Natural killer cell (primary cell): ENCODE measurements at regions not wholly inside any gene's neighbourhood (a gene's known extent, or its start where the extent isn't known, plus 50 kb on each side); places are given as distances from the start of the nearest gene placed in this dataset.

Source experiments
- ATAC-seq, 3 donors: fragments of 150-1000 bp in 2 of 3; fragments of 200-7000 bp in 1 of 3; cut with Tn5 transposase; 1 replicate in 1 of 3; 2 replicates in 2 of 3; pipeline ENCODE4 v1.10.0; 2021; ENCODE audit warnings: mild to moderate bottlenecking in 2 of 3, moderate library complexity in 2 of 3
- DNase-seq, 2 donors: peaks; one replicate each; pipeline versions ENCODE4 v3.0.0 to v3.0.0-alpha.2; 2013 to 2021; ENCODE audit warnings: mixed read lengths in 1 of 2
- H3K27ac ChIP-seq: one replicate; pipeline ENCODE4 v1.5.1; 2013; ENCODE audit warnings: mild to moderate bottlenecking, low read length
- H3K27me3 ChIP-seq: one replicate; pipeline ENCODE4 v1.6.1; 2013; ENCODE audit warnings: low read length; ENCODE audit not compliant: control insufficient read depth, insufficient read depth
- H3K36me3 ChIP-seq: one replicate; pipeline ENCODE4 v1.6.1; 2013; ENCODE audit warnings: low read length; ENCODE audit not compliant: control insufficient read depth, insufficient read depth
- H3K4me1 ChIP-seq: one replicate; pipeline ENCODE4 v1.6.1; 2013; ENCODE audit warnings: low read length; ENCODE audit not compliant: control insufficient read depth, insufficient read depth
- H3K4me3 ChIP-seq: one replicate; pipeline ENCODE4 v1.5.1; 2013; ENCODE audit warnings: low read length
- H3K9me3 ChIP-seq: one replicate; pipeline ENCODE4 v1.6.1; 2013; ENCODE audit warnings: low read length; ENCODE audit not compliant: control insufficient read depth, insufficient read depth
- H3K27ac Mint-ChIP-seq, 2 donors: one replicate each; pipeline ENCODE4 v1.8.0; 2022; ENCODE audit warnings: mild to moderate bottlenecking in 2 of 2, mixed read lengths in 2 of 2, moderate library complexity in 1 of 2
- H3K27me3 Mint-ChIP-seq, 2 donors: one replicate each; pipeline ENCODE4 v1.8.0; 2022; ENCODE audit warnings: low read depth in 2 of 2, mixed read lengths in 2 of 2
- H3K36me3 Mint-ChIP-seq: one replicate; pipeline ENCODE4 v1.8.0; 2022; ENCODE audit warnings: mixed read lengths
- H3K4me1 Mint-ChIP-seq, 2 donors: one replicate each; pipeline ENCODE4 v1.8.0; 2022; ENCODE audit warnings: mixed read lengths in 2 of 2
- H3K4me3 Mint-ChIP-seq: one replicate; pipeline ENCODE4 v1.8.0; 2022; ENCODE audit warnings: mild to moderate bottlenecking, moderate library complexity, mixed read lengths
- H3K9me3 Mint-ChIP-seq, 2 donors: one replicate each; pipeline ENCODE4 v1.8.0; 2022; ENCODE audit warnings: mixed read lengths in 2 of 2
- CTCF ChIP-seq: fragments of 200-600 bp; IDR thresholded peaks from one replicate; pipeline ENCODE4 v1.8.0; 2022; ENCODE audit warnings: antibody characterized with exemption
- WGBS: methylation state at CpG from one replicate; pipeline ENCODE4 v1.1.7; 2013; ENCODE audit warnings: missing lambda C conversion rate; ENCODE audit not compliant: insufficient coverage; 5-methylcytosine and 5-hydroxymethylcytosine counted together
- intact Hi-C: fragments of 100-400 bp; cut with micrococcal nuclease; formaldehyde crosslinking; loops from one replicate; pipeline ENCODE4 v1.14.2; 2022

GRCh38 chr2:43092520-43093179 lies 133.8 kb downstream of the ZFP36L2 start:
- 79% methylated on average over 2 of the region's 2 CpGs for WGBS
- H3K27ac Mint-ChIP-seq = no peak overlapping the region
- H3K9me3 Mint-ChIP-seq = peaks cover 2 to 4% of the 10 kb centered on the region in 2 donors
- Histone ChIP-seq H3K4me1 (no peaks in the 10 kb centered on the region), H3K36me3 (no peaks in the 10 kb centered on the region), H3K9me3 (peaks cover 2% of the 10 kb centered on the region), H3K4me3 (no peak overlapping the region), H3K27ac (no peak overlapping the region), H3K27me3 (no peaks in the 10 kb centered on the region)
- intact Hi-C loops = no loop called here
- no peak for TF ChIP-seq CTCF
- peaks cover under 1 to 2% of the 10 kb centered on the region in 2 donors for H3K4me1 Mint-ChIP-seq
- no peak for ATAC-seq
- peaks cover 11% of the 10 kb centered on the region for H3K36me3 Mint-ChIP-seq
- H3K27me3 Mint-ChIP-seq = no peaks in the 10 kb centered on the region
- DNase-seq = no peak
- H3K4me3 Mint-ChIP-seq = no peak overlapping the region

- no peak for DNase-seq
- no peak overlapping the region for H3K4me3 ChIP-seq
- peaks cover 17% of the 10 kb centered on the region for H3K4me1 ChIP-seq
- H3K9me3 ChIP-seq = no peaks in the 10 kb centered on the region
- intact Hi-C loops = no loop called here
- 100% methylated on average over 1 of the region's 1 CpG for WGBS
- Mint-ChIP-seq H3K9me3 (peaks cover 2 to 4% of the 10 kb centered on the region in 2 donors), H3K36me3 (peaks cover 11% of the 10 kb centered on the region), H3K4me3 (no peak overlapping the region), H3K27me3 (no peaks in the 10 kb centered on the region), H3K4me1 (peaks cover 10 to 20% of the 10 kb centered on the region in 2 donors), H3K27ac (no peak overlapping the region)
- H3K27ac ChIP-seq = no peak overlapping the region
- no peak for ATAC-seq
- no peaks in the 10 kb centered on the region for H3K27me3 ChIP-seq
- TF ChIP-seq CTCF = no peak
- H3K36me3 ChIP-seq = no peaks in the 10 kb centered on the region
Observed at GRCh38 chr2:43090317-43090716, 136.1 kb downstream of the ZFP36L2 start.

GRCh38 chr2:43088143-43089073 lies 138.0 kb downstream of the ZFP36L2 start:
- no peak overlapping the region for H3K4me3 ChIP-seq
- peaks cover 36% of the 10 kb centered on the region for H3K4me1 ChIP-seq
- H3K27ac ChIP-seq = no peak overlapping the region
- Mint-ChIP-seq H3K27me3 (no peaks in the 10 kb centered on the region), H3K4me3 (no peak overlapping the region), H3K9me3 (peaks cover 2 to 4% of the 10 kb centered on the region in 2 donors), H3K36me3 (peaks cover 11% of the 10 kb centered on the region), H3K4me1 (peaks cover 21 to 39% of the 10 kb centered on the region in 2 donors), H3K27ac (no peak overlapping the region)
- H3K36me3 ChIP-seq = no peaks in the 10 kb centered on the region
- no peaks in the 10 kb centered on the region for H3K27me3 ChIP-seq
- H3K9me3 ChIP-seq = no peaks in the 10 kb centered on the region
- DNase-seq (no peak), ATAC-seq (no peak)
- intact Hi-C loops = no loop called here
- no peak for TF ChIP-seq CTCF
- 96% methylated on average over 2 of the region's 3 CpGs for WGBS
